Hematopoietic multipotent progenitor cell (in vitro differentiated cells): ENCODE measurements at regions not wholly inside any gene's neighbourhood (a gene's known extent, or its start where the extent isn't known, plus 50 kb on each side); places are given as distances from the start of the nearest gene placed in this dataset.

Source experiments
- DNase-seq, 3 donors: peaks; one replicate each; pipeline ENCODE4 v3.0.0-alpha.2; 2011 to 2015; ENCODE audit warnings: low read depth in 2 of 3, low spot score in 2 of 3

GRCh38 chr22:44424359-44424682, 73.7 kb downstream of the RTL6 start:
- DNase-seq = no peak

- no peak for DNase-seq
Measured at GRCh38 chr22:44423556-44424358, 74.3 kb downstream of the RTL6 start.

- no peak for DNase-seq
Measured at GRCh38 chr22:44422746-44423380, 75.2 kb downstream of the RTL6 start.

GRCh38 chr22:44419429-44419828, 78.6 kb downstream of the RTL6 start:
- DNase-seq = no peak

GRCh38 chr22:44413211-44413610, 84.8 kb downstream of the RTL6 start:
- DNase-seq = no peak

- no peak for DNase-seq
Measured at GRCh38 chr22:44412136-44412731, 85.8 kb downstream of the RTL6 start.

- no peak for DNase-seq
Measured at GRCh38 chr22:44411226-44412135, 86.6 kb downstream of the RTL6 start.

- no peak for DNase-seq
Measured at GRCh38 chr22:44410451-44410991, 87.5 kb downstream of the RTL6 start.

GRCh38 chr22:44409974-44410316, 88.1 kb downstream of the RTL6 start:
- no peak for DNase-seq

- no peak for DNase-seq
Measured at GRCh38 chr22:44409211-44409973, 88.6 kb downstream of the RTL6 start.

- no peak for DNase-seq
Measured at GRCh38 chr22:44408829-44409192, 89.2 kb downstream of the RTL6 start.

GRCh38 chr22:44407987-44408828, 89.8 kb downstream of the RTL6 start:
- DNase-seq = no peak

GRCh38 chr22:44407171-44407986, 90.7 kb downstream of the RTL6 start:
- DNase-seq = no peak

GRCh38 chr22:44406341-44407170, 91.5 kb downstream of the RTL6 start:
- no peak for DNase-seq

- no peak for DNase-seq
Measured at GRCh38 chr22:44405661-44406060, 92.4 kb downstream of the RTL6 start.

- no peak for DNase-seq
Measured at GRCh38 chr22:44404341-44405020, 91.7 kb upstream of the SHISAL1 start.
